Activated B cell treated with CpG ODN at 0.5 μM for 24 hours (primary cell): ENCODE measurements at regions not wholly inside any gene's neighbourhood (a gene's known extent, or its start where the extent isn't known, plus 50 kb on each side); places are given as distances from the start of the nearest gene placed in this dataset.

Experiments used
- ATAC-seq: fragments of 200-7000 bp; cut with Tn5 transposase; one replicate; pipeline ENCODE4 v1.10.0; 2021; ENCODE audit warnings: low read depth, mild to moderate bottlenecking, moderate library complexity
- CTCF ChIA-PET: fragments of 350-600 bp; sonication (Branson Sonifier 250); formaldehyde crosslinking; loops from one replicate; lab custom pipeline; 2021; ENCODE audit warnings: antibody characterized with exemption; lab: Charles Lee
- POLR2A ChIA-PET: fragments of 350-600 bp; sonication (Branson Sonifier 250); formaldehyde crosslinking; loops from one replicate; lab custom pipeline; 2021; ENCODE audit warnings: antibody characterized with exemption; lab: Charles Lee
- DNase-seq: peaks from one replicate; pipeline ENCODE4 v3.0.0; 2022
- H3K27ac Mint-ChIP-seq: one replicate; pipeline ENCODE4 v1.8.0; 2020; ENCODE audit warnings: mixed read lengths
- H3K27me3 Mint-ChIP-seq: one replicate; pipeline ENCODE4 v1.8.0; 2021; ENCODE audit warnings: mixed read lengths
- H3K36me3 Mint-ChIP-seq: one replicate; pipeline ENCODE4 v1.8.0; 2021; ENCODE audit warnings: low read depth, mixed read lengths
- H3K4me1 Mint-ChIP-seq: one replicate; pipeline ENCODE4 v1.8.0; 2021; ENCODE audit warnings: mixed read lengths
- H3K4me3 Mint-ChIP-seq: one replicate; pipeline ENCODE4 v1.8.0; 2020; ENCODE audit warnings: mild to moderate bottlenecking, mixed read lengths
- H3K9me3 Mint-ChIP-seq: one replicate; pipeline ENCODE4 v1.8.0; 2020; ENCODE audit warnings: mixed read lengths
- CTCF ChIP-seq: fragments of 200-600 bp; IDR thresholded peaks from one replicate; pipeline ENCODE4 v1.8.0; 2022; ENCODE audit warnings: antibody characterized with exemption, mild to moderate bottlenecking
- intact Hi-C: fragments of 100-400 bp; cut with micrococcal nuclease; formaldehyde crosslinking; loops from one replicate; pipeline ENCODE4 v1.15.1; 2024

DNA sequence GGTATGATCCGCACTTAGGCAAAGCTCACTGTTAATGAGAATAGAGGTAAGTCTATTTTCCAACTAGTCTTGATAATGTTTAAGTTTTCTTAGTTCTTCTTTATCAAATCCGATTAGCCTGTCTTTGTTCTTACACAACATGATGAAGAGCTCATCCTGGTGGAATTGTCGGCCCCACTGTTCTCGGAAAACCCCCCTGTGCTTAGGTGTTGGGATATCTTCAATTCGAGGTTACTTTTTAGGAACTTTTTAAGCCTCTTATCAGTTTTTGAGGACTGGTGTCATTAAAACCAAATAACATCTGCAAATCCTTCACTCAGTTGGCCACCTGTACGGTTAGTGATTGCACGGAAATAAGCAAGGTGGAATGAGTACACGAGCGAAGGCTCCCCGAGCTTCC lies 60.7 kb upstream of the KIF26B start:
- intact Hi-C loops: no loop called here
- no peak for DNase-seq
- no peaks in the 10 kb centered on the region for H3K36me3 Mint-ChIP-seq
- POLR2A ChIA-PET: interaction anchor here (0.7 kb wide), 1 partner anchor 257 kb away, joined by 3 read pairs; no protein-coding TSS in a partner anchor
- CTCF ChIA-PET: no interaction called here
- H3K4me1 Mint-ChIP-seq: no peaks in the 10 kb centered on the region
- no peaks in the 10 kb centered on the region for H3K9me3 Mint-ChIP-seq
- H3K27ac Mint-ChIP-seq: no peak overlapping the region
- ATAC-seq: no peak
- H3K4me3 Mint-ChIP-seq: no peak overlapping the region
- no peaks in the 10 kb centered on the region for H3K27me3 Mint-ChIP-seq
- no peak for TF ChIP-seq CTCF

DNA sequence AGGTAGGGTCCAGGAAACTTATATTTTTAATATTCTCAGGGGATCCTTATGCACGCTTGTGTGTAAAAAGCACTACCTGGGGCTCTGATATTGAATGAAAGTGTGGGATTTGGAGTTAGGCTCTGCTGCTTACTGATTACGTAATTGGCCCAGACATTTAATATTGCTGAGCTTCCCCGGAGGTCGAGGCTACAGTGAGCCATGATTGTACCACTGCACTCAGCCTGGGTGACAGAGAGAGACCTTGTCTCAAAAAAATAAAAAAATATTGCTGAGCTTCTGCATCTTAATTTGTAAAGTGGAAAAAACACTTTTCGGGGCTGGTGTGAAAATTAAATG lies 62.2 kb upstream of the KIF26B start:
- no peak for TF ChIP-seq CTCF
- no peak for ATAC-seq
- Mint-ChIP-seq H3K36me3 (no peaks in the 10 kb centered on the region), H3K27ac (no peak overlapping the region), H3K4me3 (no peak overlapping the region), H3K27me3 (no peaks in the 10 kb centered on the region), H3K9me3 (no peaks in the 10 kb centered on the region), H3K4me1 (no peaks in the 10 kb centered on the region)
- intact Hi-C loops: no loop called here
- POLR2A ChIA-PET: no interaction called here
- CTCF ChIA-PET: no interaction called here
- DNase-seq: no peak

DNA sequence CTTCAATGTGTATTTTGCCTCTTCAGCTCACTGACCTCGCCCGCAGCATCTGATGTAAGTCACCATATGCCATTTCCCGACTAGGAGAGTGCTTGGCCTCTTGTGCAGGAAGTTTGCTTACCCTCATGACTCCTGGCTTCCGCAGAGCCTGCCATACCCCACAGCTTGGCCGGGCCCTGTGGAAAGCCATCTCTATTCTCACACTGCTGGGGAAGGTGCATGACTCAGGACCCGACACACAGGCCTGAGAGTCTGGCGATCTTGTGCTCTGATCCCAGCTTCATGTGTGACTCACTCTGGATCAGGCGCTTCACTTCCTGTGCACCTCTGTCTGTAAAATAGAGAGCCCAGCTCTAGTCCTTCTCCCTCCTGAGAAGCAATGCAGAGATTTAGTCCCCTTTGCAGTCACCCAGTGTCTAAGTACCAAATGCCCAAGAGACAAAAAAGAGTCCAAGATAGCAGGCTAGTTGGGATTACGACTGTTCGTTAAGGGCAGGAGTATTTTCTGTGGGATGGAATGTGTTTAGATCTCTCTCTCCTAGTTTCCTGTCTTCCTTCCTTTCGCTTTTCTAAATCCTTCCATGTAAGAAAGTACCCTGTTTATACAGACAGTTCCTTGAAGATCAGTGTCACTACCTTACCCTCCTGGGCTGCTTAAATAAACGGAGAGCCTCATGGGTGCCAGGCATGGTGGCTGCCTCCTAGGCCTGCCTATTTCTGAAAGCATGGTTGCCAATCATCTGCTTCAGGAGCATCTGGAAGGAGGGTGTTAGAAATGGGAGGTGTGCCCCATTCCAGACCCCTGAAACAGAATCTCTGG lies 62.8 kb upstream of the KIF26B start:
- POLR2A ChIA-PET: no interaction called here
- intact Hi-C loops: no loop called here
- ATAC-seq (no peak), DNase-seq (no peak)
- Mint-ChIP-seq H3K4me1 (no peaks in the 10 kb centered on the region), H3K4me3 (no peak overlapping the region), H3K36me3 (no peaks in the 10 kb centered on the region), H3K27me3 (no peaks in the 10 kb centered on the region), H3K9me3 (no peaks in the 10 kb centered on the region), H3K27ac (no peak overlapping the region)
- CTCF ChIA-PET: no interaction called here
- no peak for TF ChIP-seq CTCF

- H3K4me3 Mint-ChIP-seq: no peak overlapping the region
- ATAC-seq (no peak), DNase-seq (no peak)
- no peaks in the 10 kb centered on the region for H3K9me3 Mint-ChIP-seq
- no peaks in the 10 kb centered on the region for H3K4me1 Mint-ChIP-seq
- no peaks in the 10 kb centered on the region for H3K36me3 Mint-ChIP-seq
- ChIA-PET POLR2A (no interaction called here), CTCF (no interaction called here)
- no peak overlapping the region for H3K27ac Mint-ChIP-seq
- H3K27me3 Mint-ChIP-seq: no peaks in the 10 kb centered on the region
- TF ChIP-seq CTCF: no peak
- intact Hi-C loops: no loop called here
Measured at GRCh38 chr1:245091171-245091621, 63.6 kb upstream of the KIF26B start.

DNA sequence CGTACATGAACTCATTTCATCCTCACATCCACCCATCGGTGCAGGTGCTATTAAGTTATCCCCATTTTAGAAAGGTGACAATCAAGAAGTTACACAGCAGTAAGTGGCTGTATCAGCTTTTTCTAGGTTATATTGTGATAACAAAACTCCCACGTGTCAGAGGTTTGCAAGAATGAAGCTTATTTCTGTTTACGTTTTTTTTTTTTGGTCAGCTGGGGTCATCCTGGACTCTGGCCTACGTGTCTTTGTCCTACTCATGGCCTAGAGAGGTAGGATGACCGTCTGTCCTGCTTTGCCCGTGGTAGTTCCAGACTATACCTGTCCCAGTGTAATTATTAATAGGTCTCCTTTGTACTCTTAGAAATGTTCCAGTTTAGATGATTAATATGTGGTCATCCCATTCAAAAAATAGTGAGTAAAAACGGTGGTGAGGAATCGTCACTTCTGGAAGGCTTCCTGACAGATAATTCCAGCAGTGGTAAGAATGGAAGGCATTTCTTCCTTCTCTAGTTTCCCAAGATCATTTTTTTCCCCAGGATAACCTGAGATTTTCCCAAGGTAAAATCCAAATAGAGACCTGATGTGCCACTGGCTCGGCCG lies 64.2 kb upstream of the KIF26B start:
- Mint-ChIP-seq H3K36me3 (peaks cover 2% of the 10 kb centered on the region), H3K4me3 (no peak overlapping the region), H3K27me3 (no peaks in the 10 kb centered on the region), H3K9me3 (no peaks in the 10 kb centered on the region), H3K4me1 (no peaks in the 10 kb centered on the region), H3K27ac (no peak overlapping the region)
- DNase-seq (no peak), ATAC-seq (no peak)
- CTCF ChIA-PET: no interaction called here
- POLR2A ChIA-PET: no interaction called here
- TF ChIP-seq CTCF: no peak
- intact Hi-C loops: no loop called here
